ENCODE measurements at regions not wholly inside any gene's neighbourhood (a gene's known extent, or its start where the extent isn't known, plus 50 kb on each side); places are given as distances from the start of the nearest gene placed in this dataset.

- TF ChIP-seq EP300 (IDR thresholded peaks at IDR 0.05) (no peak), POLR2AphosphoS5 (IDR thresholded peaks at IDR 0.05) (no peak), POLR2A (IDR thresholded peaks at IDR 0.05) (no peak)
Observed at GRCh38 chr5:117246424-117246823, 671.8 kb upstream of the SEMA6A start.
